ENCODE measurements at regions not wholly inside any gene's neighbourhood (a gene's known extent, or its start where the extent isn't known, plus 50 kb on each side); places are given as distances from the start of the nearest gene placed in this dataset.

DNA sequence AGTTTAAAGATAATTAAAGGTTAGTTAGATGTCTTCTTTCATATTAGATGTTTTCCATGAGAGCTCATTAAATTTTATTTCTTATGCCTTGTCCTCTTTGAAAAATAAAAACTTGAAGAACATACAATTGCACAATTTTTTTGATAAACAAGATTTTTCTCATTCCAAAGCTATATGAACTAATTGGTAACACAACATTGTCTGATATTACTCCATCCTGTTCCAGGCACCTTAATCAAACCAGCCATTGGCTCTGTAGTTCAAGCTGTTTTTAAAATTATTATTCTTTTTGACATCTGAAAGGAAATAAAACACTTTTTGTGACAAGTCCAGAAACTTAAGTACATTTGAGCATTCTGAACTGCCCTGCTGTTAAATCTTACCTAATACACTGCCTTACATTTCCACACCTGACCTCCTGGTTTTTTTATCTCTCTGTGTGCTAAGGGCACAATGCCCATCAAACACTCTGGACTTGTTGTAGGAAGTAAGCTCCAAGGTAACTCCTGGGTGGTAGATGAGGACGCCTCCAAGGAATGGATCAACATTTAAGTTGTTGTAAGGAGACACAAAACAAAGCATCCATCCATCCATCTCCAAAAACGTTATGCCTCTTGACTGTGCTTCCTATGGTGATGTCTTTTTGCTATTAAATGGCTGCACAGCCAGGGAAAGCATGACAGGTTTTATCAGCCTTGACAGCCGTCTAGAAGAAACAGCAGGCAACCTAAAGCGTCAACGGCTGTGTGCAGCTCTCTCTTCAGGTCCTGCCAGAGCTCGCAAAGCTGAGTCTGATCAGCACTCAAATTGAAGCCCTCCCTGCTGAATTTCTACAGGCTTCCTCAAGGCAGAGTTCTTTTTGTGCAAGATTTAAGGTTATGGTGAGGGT lies 449.9 kb upstream of the FLRT2 start:
- no peaks in the 10 kb centered on the region for H3K36me3 ChIP-seq
- intact Hi-C loops (cut with DNase I): no loop called here
- no peak for DNase-seq
- no peak overlapping the region for H3K9ac ChIP-seq (ENCODE audit: low read depth in 2 of 2, low read length in 2 of 2)
- H3K27me3 ChIP-seq: no peaks in the 10 kb centered on the region
- TF ChIP-seq, protein P1, sequence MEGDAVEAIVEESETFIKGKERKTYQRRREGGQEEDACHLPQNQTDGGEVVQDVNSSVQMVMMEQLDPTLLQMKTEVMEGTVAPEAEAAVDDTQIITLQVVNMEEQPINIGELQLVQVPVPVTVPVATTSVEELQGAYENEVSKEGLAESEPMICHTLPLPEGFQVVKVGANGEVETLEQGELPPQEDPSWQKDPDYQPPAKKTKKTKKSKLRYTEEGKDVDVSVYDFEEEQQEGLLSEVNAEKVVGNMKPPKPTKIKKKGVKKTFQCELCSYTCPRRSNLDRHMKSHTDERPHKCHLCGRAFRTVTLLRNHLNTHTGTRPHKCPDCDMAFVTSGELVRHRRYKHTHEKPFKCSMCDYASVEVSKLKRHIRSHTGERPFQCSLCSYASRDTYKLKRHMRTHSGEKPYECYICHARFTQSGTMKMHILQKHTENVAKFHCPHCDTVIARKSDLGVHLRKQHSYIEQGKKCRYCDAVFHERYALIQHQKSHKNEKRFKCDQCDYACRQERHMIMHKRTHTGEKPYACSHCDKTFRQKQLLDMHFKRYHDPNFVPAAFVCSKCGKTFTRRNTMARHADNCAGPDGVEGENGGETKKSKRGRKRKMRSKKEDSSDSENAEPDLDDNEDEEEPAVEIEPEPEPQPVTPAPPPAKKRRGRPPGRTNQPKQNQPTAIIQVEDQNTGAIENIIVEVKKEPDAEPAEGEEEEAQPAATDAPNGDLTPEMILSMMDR (IDR thresholded peaks at IDR 0.05): no peak
- H3K4me1 ChIP-seq: no peaks in the 10 kb centered on the region
- H3K9me3 ChIP-seq: no peaks in the 10 kb centered on the region
- no peak overlapping the region for H3K4me3 ChIP-seq
- H3K27ac ChIP-seq: no peak overlapping the region

DNA sequence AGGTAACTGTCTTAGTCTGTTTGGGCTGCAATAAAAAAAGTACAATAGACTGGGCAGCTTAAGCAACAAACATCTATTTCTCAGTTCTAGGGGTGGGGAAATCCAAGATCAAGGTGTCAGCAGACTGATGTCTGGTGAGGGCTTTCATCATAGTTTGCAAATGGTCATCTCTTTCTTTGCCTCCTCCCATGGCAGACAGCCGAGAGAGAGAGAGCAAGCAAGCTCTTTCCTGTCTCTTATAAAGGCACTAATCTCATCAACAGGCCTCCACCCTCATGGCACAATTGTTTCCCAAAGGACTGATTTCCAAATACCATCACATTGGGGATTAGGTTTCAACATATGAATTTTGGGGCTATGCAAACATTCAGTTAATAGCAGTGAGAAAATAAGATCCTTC lies 445.6 kb upstream of the FLRT2 start:
- Histone ChIP-seq H3K9me3 (no peaks in the 10 kb centered on the region), H3K27ac (no peak overlapping the region), H3K36me3 (no peaks in the 10 kb centered on the region), H3K4me3 (no peak overlapping the region), H3K27me3 (no peaks in the 10 kb centered on the region), H3K9ac (ENCODE audit: low read depth in 2 of 2, low read length in 2 of 2) (no peak overlapping the region), H3K4me1 (no peaks in the 10 kb centered on the region)
- TF ChIP-seq, protein P1 (IDR thresholded peaks at IDR 0.05): no peak
- no peak for DNase-seq
- intact Hi-C loops (cut with DNase I): no loop called here

DNA sequence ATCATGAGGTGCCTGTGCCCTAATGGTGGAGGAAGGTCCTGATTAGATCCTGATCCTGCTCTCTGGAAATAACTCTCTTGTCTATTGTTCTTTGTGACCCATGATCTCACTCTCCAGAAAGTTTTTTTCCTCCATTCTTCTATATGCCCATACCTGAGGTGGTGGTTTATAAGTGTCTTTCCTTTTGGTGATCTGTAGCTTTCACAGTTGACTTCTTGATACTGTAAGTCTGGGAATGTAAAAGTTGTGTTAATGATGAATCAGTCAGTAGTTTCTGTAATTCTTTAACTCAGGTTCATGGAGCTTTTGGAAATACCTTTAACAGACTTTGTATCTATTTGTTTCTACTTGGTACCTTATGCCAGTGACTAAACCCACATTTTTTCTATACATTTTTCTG lies 444.0 kb upstream of the FLRT2 start:
- H3K4me1 ChIP-seq: no peaks in the 10 kb centered on the region
- no peaks in the 10 kb centered on the region for H3K27me3 ChIP-seq
- intact Hi-C loops (cut with DNase I): no loop called here
- H3K4me3 ChIP-seq: no peak overlapping the region
- no peak overlapping the region for H3K27ac ChIP-seq
- H3K36me3 ChIP-seq: no peaks in the 10 kb centered on the region
- DNase-seq: no peak
- H3K9me3 ChIP-seq: no peaks in the 10 kb centered on the region
- TF ChIP-seq, protein P1 (IDR thresholded peaks at IDR 0.05): no peak
- H3K9ac ChIP-seq (ENCODE audit: low read depth in 2 of 2, low read length in 2 of 2): no peak overlapping the region

DNA sequence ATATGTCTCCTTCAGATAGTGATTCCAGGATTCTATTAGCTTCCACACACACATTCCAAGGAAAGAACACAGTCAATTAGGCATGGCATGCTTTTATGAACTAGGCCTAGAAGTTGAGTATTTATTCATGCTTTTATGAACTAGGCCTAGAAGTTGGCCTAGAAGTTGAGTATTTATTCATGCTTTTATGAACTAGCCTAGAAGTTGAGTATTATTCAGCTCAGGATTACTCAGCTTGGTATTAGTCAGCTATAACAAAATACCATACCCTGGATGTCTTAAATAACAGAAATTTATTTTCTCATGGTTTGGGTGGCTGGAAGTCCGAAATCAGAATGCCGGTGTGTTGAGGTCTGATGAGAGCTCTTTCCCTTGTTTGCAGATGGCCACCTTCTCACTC lies 442.7 kb upstream of the FLRT2 start:
- intact Hi-C loops (cut with DNase I): no loop called here

DNA sequence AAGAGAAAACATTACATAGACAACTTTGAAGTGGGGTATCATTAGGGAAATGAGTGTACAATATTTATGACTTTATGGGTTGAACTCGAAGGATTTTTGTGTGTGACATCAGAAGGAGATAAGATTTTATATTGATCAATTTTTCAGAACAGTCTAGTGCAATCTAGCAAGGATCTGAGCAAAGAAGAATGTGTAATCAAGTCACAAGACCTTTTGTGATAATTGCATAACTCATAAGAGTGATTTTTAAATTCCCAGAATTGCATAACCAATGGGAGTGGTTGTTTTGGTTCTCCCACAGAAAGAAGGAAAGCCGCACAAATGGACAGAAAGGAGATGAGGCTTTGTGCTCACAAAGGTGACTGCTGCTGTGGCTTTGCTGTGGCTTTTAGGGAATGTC lies 441.8 kb upstream of the FLRT2 start:
- TF ChIP-seq, protein P1 (IDR thresholded peaks at IDR 0.05): no peak
- Histone ChIP-seq H3K36me3 (no peaks in the 10 kb centered on the region), H3K27ac (no peak overlapping the region), H3K27me3 (no peaks in the 10 kb centered on the region), H3K4me1 (no peaks in the 10 kb centered on the region), H3K4me3 (no peak overlapping the region), H3K9ac (ENCODE audit: low read depth in 2 of 2, low read length in 2 of 2) (no peak overlapping the region), H3K9me3 (no peaks in the 10 kb centered on the region)
- DNase-seq: no peak
- intact Hi-C loops (cut with DNase I): no loop called here

More for the DNA sequence above, 442.7 kb upstream of the FLRT2 start:
- TF ChIP-seq, protein P1 (IDR thresholded peaks at IDR 0.05): no peak
- no peak overlapping the region for H3K4me3 ChIP-seq
- H3K4me1 ChIP-seq: no peaks in the 10 kb centered on the region
- no peak overlapping the region for H3K27ac ChIP-seq
- H3K9me3 ChIP-seq: no peaks in the 10 kb centered on the region
- no peak overlapping the region for H3K9ac ChIP-seq (ENCODE audit: low read depth in 2 of 2, low read length in 2 of 2)
- no peak for DNase-seq
- H3K27me3 ChIP-seq: no peaks in the 10 kb centered on the region
- no peaks in the 10 kb centered on the region for H3K36me3 ChIP-seq
